Endothelial cell (in vitro differentiated cells): ENCODE measurements at regions not wholly inside any gene's neighbourhood (a gene's known extent, or its start where the extent isn't known, plus 50 kb on each side); places are given as distances from the start of the nearest gene placed in this dataset.

Experiments
- DNase-seq: peaks from one replicate; pipeline ENCODE4 v3.0.0; 2021; ENCODE audit warnings: low spot score
- H3K27ac Mint-ChIP-seq: one replicate; pipeline ENCODE4 v1.8.0; 2021; ENCODE audit warnings: mixed read lengths, inconsistent platforms; ENCODE audit not compliant: unreplicated experiment
- H3K27me3 Mint-ChIP-seq: one replicate; pipeline ENCODE4 v1.8.0; 2021; ENCODE audit warnings: mild to moderate bottlenecking, moderate library complexity, mixed read lengths, inconsistent platforms; ENCODE audit not compliant: unreplicated experiment
- H3K36me3 Mint-ChIP-seq: one replicate; pipeline ENCODE4 v1.8.0; 2021; ENCODE audit warnings: mild to moderate bottlenecking, low read depth, mixed read lengths, inconsistent platforms; ENCODE audit not compliant: unreplicated experiment
- H3K4me1 Mint-ChIP-seq: one replicate; pipeline ENCODE4 v1.8.0; 2021; ENCODE audit warnings: mild to moderate bottlenecking, mixed read lengths, inconsistent platforms; ENCODE audit not compliant: unreplicated experiment
- H3K4me3 Mint-ChIP-seq: one replicate; pipeline ENCODE4 v1.8.0; 2021; ENCODE audit warnings: mild to moderate bottlenecking, mixed read lengths, inconsistent platforms; ENCODE audit not compliant: unreplicated experiment
- H3K9me3 Mint-ChIP-seq: one replicate; pipeline ENCODE4 v1.8.0; 2021; ENCODE audit warnings: mixed read lengths, inconsistent platforms; ENCODE audit not compliant: unreplicated experiment
- TF ChIP-seq, protein P1 (sequence below): fragments of 200-600 bp; sonication (generic); IDR thresholded peaks from one replicate; pipeline ENCODE4 v1.5.0; 2021; ENCODE audit warnings: antibody characterized with exemption; ENCODE audit not compliant: unreplicated experiment

DNA sequence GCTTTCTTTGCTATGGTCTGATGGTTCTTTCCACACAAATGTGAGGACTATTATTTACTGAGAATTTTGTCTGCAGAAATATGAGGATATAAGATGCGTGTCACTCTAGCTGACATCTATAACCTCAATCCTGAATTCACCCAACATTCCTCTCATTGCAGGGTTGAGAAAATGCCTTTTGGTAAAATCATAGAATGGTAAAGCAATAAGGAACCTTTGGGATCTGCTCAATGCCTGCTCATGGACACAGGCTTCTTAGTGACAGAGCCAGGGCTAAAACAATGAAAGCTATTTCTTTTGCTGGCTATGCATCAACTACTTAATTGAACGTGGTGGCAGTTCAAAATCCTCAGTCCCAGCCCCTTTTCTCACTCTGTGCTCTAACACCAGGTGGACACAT is 199.6 kb downstream of the GAS1 start:
- Mint-ChIP-seq H3K4me3 (no peak overlapping the region), H3K4me1 (no peaks in the 10 kb centered on the region), H3K27ac (no peak overlapping the region), H3K9me3 (no peaks in the 10 kb centered on the region), H3K27me3 (no peaks in the 10 kb centered on the region), H3K36me3 (no peaks in the 10 kb centered on the region)
- TF ChIP-seq, protein P1, sequence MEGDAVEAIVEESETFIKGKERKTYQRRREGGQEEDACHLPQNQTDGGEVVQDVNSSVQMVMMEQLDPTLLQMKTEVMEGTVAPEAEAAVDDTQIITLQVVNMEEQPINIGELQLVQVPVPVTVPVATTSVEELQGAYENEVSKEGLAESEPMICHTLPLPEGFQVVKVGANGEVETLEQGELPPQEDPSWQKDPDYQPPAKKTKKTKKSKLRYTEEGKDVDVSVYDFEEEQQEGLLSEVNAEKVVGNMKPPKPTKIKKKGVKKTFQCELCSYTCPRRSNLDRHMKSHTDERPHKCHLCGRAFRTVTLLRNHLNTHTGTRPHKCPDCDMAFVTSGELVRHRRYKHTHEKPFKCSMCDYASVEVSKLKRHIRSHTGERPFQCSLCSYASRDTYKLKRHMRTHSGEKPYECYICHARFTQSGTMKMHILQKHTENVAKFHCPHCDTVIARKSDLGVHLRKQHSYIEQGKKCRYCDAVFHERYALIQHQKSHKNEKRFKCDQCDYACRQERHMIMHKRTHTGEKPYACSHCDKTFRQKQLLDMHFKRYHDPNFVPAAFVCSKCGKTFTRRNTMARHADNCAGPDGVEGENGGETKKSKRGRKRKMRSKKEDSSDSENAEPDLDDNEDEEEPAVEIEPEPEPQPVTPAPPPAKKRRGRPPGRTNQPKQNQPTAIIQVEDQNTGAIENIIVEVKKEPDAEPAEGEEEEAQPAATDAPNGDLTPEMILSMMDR, result no peak
- no peak for DNase-seq

DNA sequence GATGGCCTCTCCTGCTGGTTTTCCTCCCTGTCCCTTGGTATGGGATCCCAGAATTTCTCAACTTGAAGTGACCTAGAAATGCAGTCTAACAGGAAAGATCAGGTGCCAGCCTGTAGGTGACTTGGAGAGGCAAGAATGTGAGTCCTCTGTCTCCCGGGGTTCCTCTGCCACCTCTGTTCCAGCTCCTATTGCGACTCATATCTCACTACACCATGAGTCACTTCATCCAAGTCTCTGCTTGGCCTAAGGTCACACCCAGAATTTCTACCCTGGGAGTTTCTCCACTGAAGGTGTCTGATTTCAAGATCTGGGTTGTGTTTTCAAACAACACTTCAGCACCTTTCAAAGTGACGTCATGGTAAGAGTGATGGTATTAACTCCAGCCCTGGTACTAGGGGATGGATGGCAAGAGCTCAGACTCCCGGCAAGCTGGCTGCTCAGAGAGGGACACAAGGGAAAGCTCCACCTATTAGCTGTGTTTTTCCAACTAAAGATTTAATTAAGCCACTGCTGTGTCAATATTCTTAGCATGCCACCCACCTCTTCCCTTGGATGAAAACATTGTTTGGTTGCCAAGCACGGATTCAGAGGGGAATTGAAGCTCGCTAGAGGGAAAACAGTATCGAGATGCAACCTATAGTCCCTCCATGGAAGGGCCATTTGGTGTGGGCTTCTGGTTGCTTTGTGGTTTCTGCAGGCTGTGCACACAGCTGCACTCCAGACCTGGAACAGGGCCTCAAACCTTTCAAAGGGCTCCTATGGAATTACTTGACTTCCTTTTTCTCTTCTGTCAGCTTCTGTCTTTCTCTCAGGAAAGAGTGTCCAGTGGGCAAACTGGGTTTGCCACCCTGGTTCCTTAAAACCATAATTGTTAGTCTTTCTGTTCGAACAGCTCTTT is 205.7 kb downstream of the GAS1 start:
- no peaks in the 10 kb centered on the region for H3K9me3 Mint-ChIP-seq
- H3K4me3 Mint-ChIP-seq, result no peak overlapping the region
- H3K27me3 Mint-ChIP-seq, result no peaks in the 10 kb centered on the region
- no peak overlapping the region for H3K27ac Mint-ChIP-seq
- TF ChIP-seq, protein P1, result no peak
- no peak for DNase-seq
- no peaks in the 10 kb centered on the region for H3K36me3 Mint-ChIP-seq
- H3K4me1 Mint-ChIP-seq, result peaks cover 2% of the 10 kb centered on the region

DNA sequence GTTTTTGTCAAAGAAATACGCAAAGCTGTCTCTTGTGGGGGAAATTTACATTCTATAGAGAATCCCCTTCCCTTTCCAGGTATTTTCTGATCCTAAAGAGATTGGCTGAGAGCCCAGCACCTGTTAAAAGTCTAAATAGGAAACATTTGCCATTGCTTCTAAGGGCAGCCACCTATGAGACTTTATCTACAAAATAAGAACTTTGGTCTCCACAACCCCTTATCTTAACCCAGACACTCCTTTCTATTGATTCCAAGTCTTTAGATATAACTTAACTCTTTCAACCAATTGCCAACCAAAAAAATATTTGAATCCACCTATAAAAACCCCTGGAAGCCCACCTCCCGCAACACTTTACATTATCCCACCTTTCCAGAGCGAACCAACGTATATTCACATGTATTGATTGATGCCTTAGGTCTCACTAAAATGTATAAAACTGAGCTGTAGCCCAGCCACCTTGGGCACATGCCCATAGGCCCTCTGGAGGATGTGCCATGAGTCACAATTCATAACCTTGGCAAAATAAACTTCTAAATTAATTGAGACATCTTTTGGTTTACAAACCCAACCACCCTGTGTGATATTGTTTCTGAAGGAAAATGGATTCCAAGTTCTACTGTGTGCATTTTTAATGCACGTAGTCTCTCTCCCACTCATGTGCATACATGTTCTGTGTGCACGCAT is 211.4 kb downstream of the GAS1 start:
- Mint-ChIP-seq H3K36me3 (no peaks in the 10 kb centered on the region), H3K27ac (no peak overlapping the region), H3K27me3 (peaks cover 2% of the 10 kb centered on the region), H3K4me1 (peaks cover 2% of the 10 kb centered on the region), H3K9me3 (no peaks in the 10 kb centered on the region), H3K4me3 (no peak overlapping the region)
- TF ChIP-seq, protein P1, result no peak
- no peak for DNase-seq

DNA sequence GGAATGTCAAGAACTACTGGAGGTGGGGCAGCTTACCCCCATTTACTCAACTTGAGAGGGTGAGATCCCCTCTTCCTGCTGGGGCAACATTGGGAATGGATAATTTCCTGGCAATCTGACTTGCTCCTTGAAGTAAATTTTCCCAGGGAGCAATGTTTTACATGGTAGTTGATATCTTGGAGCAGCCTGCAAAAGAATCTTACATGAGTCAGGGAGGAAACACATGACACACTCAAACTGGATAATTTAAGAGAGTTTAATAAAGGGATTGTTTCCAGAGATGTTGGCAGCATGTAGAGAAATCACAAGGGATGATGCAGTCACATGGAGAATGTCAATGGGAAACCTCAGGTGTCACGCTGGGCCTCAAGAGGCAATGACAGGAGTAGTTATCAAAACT is 212.5 kb downstream of the GAS1 start:
- Mint-ChIP-seq H3K4me3 (no peak overlapping the region), H3K27ac (no peak overlapping the region), H3K9me3 (no peaks in the 10 kb centered on the region), H3K36me3 (no peaks in the 10 kb centered on the region), H3K4me1 (no peaks in the 10 kb centered on the region), H3K27me3 (peaks cover 2% of the 10 kb centered on the region)
- DNase-seq, result no peak
- TF ChIP-seq, protein P1, result no peak

DNA sequence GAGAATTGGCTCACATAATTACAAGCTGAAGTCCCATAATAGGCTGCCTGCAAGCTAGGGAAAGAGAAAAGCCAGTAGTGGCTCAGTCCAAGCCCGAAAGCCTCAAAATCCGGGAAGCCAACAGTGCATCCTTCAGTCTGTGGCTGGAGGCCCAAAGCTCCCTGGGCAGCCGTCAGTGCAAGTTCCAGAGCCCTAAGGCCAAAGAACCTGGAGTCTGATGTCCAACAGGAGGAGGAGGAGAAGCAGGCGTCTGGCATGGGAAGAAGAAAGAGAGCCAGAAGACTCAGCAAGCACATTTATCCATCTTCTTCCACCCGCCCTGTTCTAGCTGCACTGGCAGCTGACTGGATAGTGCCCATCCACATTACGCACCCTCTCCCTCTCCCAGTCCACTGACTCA is 213.4 kb downstream of the GAS1 start:
- Mint-ChIP-seq H3K27me3 (peaks cover 2% of the 10 kb centered on the region), H3K27ac (no peak overlapping the region), H3K4me3 (no peak overlapping the region), H3K4me1 (no peaks in the 10 kb centered on the region), H3K36me3 (no peaks in the 10 kb centered on the region), H3K9me3 (no peaks in the 10 kb centered on the region)
- TF ChIP-seq, protein P1, result no peak
- no peak for DNase-seq
